Lower lobe of right lung (tissue), 2 donors: ENCODE measurements at regions not wholly inside any gene's neighbourhood (a gene's known extent, or its start where the extent isn't known, plus 50 kb on each side); places are given as distances from the start of the nearest gene placed in this dataset.

Experiments used
- ATAC-seq, 2 donors: fragments of 200-7000 bp; cut with Tn5 transposase; one replicate each; pipeline ENCODE4 v1.9.1; 2020 to 2022; ENCODE audit warnings: mild to moderate bottlenecking in 2 of 2, moderate library complexity in 2 of 2
- DNase-seq: peaks from one replicate; pipeline ENCODE4 v3.0.0-alpha.2; 2020
- H3K27ac ChIP-seq: fragments of 200-600 bp; one replicate; pipeline ENCODE4 v1.8.0; 2022
- H3K27me3 ChIP-seq: fragments of 200-600 bp; one replicate; pipeline ENCODE4 v1.8.0; 2022; ENCODE audit warnings: low read depth
- H3K36me3 ChIP-seq: fragments of 200-600 bp; one replicate; pipeline ENCODE4 v1.8.0; 2022; ENCODE audit warnings: mild to moderate bottlenecking
- H3K4me1 ChIP-seq: fragments of 200-600 bp; one replicate; pipeline ENCODE4 v1.8.0; 2022
- H3K4me3 ChIP-seq: fragments of 200-600 bp; one replicate; pipeline ENCODE4 v1.8.0; 2022; ENCODE audit warnings: mild to moderate bottlenecking
- H3K9me3 ChIP-seq: fragments of 200-600 bp; one replicate; pipeline ENCODE4 v1.8.0; 2022
- CTCF ChIP-seq: fragments of 200-600 bp; IDR thresholded peaks from one replicate; pipeline ENCODE4 v1.8.0; 2022; ENCODE audit warnings: antibody characterized with exemption, mild to moderate bottlenecking
- intact Hi-C: fragments of 100-400 bp; cut with DNase I; formaldehyde crosslinking; loops from one replicate; pipeline ENCODE4 v1.11.0; 2022
- donor health status: DM: no; HTN: yes; CAD: no; lungs with severe emphysema.

DNA sequence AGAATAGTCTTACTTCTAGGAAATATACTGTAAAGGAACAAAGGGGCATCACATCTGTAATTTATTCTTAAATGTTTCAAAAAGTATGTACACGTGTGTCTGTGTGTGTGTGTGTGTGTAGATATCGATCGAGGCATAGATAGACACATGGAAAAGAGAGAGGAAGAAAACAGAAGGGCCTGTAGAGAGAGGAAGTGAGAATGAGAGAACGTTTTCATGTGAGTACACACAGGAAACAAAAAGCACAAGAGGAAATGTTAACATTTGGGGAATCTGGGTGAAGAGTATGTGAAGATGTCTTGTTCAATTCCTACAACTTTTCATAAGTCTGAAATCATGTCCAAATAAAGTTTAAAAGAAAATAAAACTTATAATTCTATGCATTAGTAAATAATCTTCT, 286.5 kb upstream of the SORCS1 start:
- ATAC-seq (no peak), DNase-seq (no peak)
- Histone ChIP-seq H3K27me3 (no peaks in the 10 kb centered on the region), H3K4me1 (no peaks in the 10 kb centered on the region), H3K27ac (no peak overlapping the region), H3K9me3 (no peaks in the 10 kb centered on the region), H3K36me3 (no peaks in the 10 kb centered on the region), H3K4me3 (no peak overlapping the region)
- intact Hi-C loops = no loop called here
- TF ChIP-seq CTCF = no peak

DNA sequence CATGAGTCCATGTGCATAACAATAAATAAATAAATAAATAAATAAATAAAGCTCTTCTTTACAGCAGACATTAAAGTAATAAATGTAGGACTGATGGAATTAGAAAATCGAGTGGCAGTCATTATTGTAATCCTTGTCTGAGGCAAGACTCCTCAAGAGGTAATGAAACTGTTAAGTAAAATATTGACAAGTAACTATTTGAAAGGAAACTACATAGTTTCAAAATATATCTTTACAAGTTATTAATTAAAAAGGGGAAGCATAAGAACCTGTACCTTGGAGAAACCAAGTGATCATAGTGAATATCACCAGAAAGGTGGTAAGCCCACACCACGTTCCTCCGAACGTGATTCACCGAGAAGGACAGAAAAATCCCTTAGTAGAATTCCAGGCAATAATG, 285.6 kb upstream of the SORCS1 start:
- no peaks in the 10 kb centered on the region for H3K36me3 ChIP-seq
- H3K9me3 ChIP-seq = no peaks in the 10 kb centered on the region
- H3K4me1 ChIP-seq = no peaks in the 10 kb centered on the region
- no peak for DNase-seq
- no peak for ATAC-seq
- no peak for TF ChIP-seq CTCF
- H3K4me3 ChIP-seq = no peak overlapping the region
- H3K27ac ChIP-seq = no peak overlapping the region
- intact Hi-C loops = no loop called here
- H3K27me3 ChIP-seq = no peaks in the 10 kb centered on the region

GRCh38 chr10:107444443-107444842, 279.9 kb upstream of the SORCS1 start:
- ATAC-seq (no peak), DNase-seq (no peak)
- H3K27me3 ChIP-seq = no peaks in the 10 kb centered on the region
- no peaks in the 10 kb centered on the region for H3K4me1 ChIP-seq
- no peak overlapping the region for H3K27ac ChIP-seq
- H3K4me3 ChIP-seq = no peak overlapping the region
- intact Hi-C loops = no loop called here
- TF ChIP-seq CTCF = no peak
- no peaks in the 10 kb centered on the region for H3K9me3 ChIP-seq
- H3K36me3 ChIP-seq = no peaks in the 10 kb centered on the region

GRCh38 chr10:107443813-107444212, 279.3 kb upstream of the SORCS1 start:
- no peak for ATAC-seq
- no peaks in the 10 kb centered on the region for H3K36me3 ChIP-seq
- no peak for TF ChIP-seq CTCF
- H3K4me3 ChIP-seq = no peak overlapping the region
- H3K4me1 ChIP-seq = no peaks in the 10 kb centered on the region
- no peaks in the 10 kb centered on the region for H3K9me3 ChIP-seq
- DNase-seq = no peak
- intact Hi-C loops = no loop called here
- no peak overlapping the region for H3K27ac ChIP-seq
- H3K27me3 ChIP-seq = no peaks in the 10 kb centered on the region

DNA sequence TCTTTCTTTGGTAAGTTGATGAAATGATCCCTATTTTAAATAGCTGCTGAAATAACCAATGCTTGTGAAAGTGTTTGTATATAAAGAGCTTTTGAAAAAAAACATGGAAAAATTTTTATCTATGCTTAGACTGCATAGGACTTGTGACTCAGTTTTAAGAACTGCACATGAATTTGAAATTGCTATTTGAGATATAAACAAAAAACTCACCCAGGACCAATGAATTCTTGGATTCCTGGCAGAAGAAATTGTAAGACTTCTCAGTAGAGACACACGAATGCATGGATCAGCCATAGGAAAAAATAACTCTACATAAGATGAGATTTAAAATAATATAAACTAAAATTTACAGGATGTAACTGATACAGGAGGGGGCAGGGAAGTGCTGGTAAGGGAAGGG, 278.8 kb upstream of the SORCS1 start:
- no peak overlapping the region for H3K4me3 ChIP-seq
- intact Hi-C loops = no loop called here
- no peak for DNase-seq
- no peaks in the 10 kb centered on the region for H3K9me3 ChIP-seq
- no peak overlapping the region for H3K27ac ChIP-seq
- H3K4me1 ChIP-seq = no peaks in the 10 kb centered on the region
- H3K36me3 ChIP-seq = no peaks in the 10 kb centered on the region
- H3K27me3 ChIP-seq = no peaks in the 10 kb centered on the region
- ATAC-seq = no peak
- TF ChIP-seq CTCF = no peak

- Histone ChIP-seq H3K27me3 (no peaks in the 10 kb centered on the region), H3K4me3 (no peak overlapping the region), H3K27ac (no peak overlapping the region), H3K36me3 (no peaks in the 10 kb centered on the region), H3K9me3 (no peaks in the 10 kb centered on the region), H3K4me1 (no peaks in the 10 kb centered on the region)
- no peak for ATAC-seq
- no peak for DNase-seq
- no peak for TF ChIP-seq CTCF
- intact Hi-C loops = no loop called here
Measured at GRCh38 chr10:107442035-107442505, 277.6 kb upstream of the SORCS1 start.
